IPS-18c (cell line): ENCODE measurements at regions not wholly inside any gene's neighbourhood (a gene's known extent, or its start where the extent isn't known, plus 50 kb on each side); places are given as distances from the start of the nearest gene placed in this dataset.

ENCODE experiments used
- H3K4me3 ChIP-seq: 2 replicates; pipeline ENCODE4 v1.7.0; 2013; ENCODE audit warnings: low read depth, mild to moderate bottlenecking, low read length, moderate library complexity; ENCODE audit not compliant: insufficient read depth
- H3K9me3 ChIP-seq: one replicate; pipeline ENCODE4 v1.6.1; 2013; ENCODE audit warnings: mild to moderate bottlenecking, low read length, moderate library complexity; ENCODE audit not compliant: control insufficient read depth, insufficient read depth

DNA sequence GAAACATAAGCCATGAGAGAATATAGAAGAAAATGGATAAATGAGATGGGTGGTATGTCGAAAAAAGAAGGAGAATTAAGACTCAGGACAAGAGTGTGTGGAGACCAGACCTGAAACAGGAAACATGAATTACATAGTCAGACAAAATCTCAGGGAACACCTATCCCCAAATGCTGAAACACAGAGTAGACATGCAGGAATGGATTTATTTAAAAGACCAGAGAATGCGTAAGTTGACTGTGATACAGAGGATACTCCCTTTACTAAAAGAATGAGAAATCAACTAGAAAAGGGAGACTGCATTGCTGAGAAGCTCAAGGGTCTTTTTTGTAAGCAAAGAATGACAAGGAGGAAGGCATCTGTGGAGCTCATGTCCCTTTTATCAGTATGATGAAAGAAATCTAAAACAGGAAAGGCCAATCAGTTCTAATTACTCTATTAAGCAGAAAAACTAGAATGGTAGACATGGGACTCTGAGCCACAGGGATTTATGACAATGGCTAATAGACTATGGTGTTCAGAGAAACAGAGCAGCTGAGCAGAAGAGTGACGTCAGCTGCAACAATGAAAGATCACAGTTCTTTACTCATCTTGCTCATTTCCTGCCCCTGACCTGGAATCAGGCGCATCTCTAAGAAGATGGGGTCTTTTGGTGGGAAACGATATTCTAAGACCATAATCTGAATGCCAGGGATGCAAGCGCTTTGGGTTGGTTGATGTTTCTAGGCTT, 138.9 kb upstream of the DHRS4 start:
- H3K9me3 ChIP-seq = no peaks in the 10 kb centered on the region
- no peak overlapping the region for H3K4me3 ChIP-seq

DNA sequence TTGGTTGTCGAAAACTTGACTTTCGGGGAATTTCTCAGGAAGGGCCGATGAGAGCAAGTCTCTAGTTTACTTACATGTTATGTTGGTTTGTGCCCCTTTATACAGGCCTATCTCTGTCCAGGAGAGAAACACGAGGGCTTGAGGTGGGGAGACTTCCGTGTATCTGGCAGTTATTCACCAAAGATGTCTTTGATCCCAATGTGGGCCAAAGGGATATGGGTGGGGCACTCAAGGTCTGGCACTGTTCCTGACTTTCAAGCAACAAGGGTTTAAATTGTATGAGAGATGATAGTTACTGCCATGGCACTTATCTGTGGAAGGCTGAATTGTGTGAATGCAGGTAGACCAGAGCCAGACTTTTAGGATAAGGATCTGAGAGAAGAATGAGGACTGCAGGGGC, 137.2 kb upstream of the DHRS4 start:
- no peak overlapping the region for H3K4me3 ChIP-seq
- no peaks in the 10 kb centered on the region for H3K9me3 ChIP-seq

GRCh38 chr14:23817164-23817767, 136.3 kb upstream of the DHRS4 start:
- no peaks in the 10 kb centered on the region for H3K9me3 ChIP-seq
- no peak overlapping the region for H3K4me3 ChIP-seq

DNA sequence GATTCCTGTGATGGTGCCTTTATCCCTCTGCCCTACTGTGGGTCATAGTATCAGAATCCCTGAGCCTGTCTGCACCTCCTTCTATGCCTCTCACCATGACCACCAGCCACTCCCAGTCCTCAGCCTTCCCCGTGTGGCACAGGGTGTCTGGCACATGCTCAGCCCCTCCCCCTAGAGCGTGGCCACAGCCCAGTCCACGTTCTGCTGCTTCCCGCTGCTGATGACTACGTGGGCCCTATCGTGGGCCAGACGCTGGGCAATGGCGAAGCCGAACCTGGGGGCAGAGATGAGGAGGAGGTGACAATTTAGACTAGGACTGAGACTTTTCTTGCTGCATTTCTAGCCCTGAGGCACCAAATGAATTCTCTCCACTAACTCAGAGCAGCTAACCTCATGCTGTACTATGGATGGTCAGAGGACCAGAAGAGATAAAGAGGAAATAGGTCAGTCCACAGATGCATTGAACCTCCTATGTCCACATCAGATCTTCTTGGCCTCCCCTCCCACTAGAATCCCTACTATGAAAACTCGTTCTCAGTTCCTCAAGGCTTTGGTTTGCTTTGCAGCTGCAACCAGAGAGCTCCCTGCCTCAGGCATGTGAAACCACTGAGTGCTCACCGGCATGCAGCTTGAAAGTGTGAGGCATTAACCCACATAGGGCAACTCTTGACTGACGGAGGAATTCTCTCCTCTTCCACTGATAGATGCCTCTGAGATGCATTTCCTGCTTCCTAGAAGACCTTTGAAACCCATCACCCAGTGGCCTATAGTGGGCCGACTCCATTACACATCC, 126.3 kb upstream of the DHRS4 start:
- Histone ChIP-seq H3K9me3 (no peaks in the 10 kb centered on the region), H3K4me3 (no peak overlapping the region)

GRCh38 chr14:23828001-23828400, 125.6 kb upstream of the DHRS4 start:
- Histone ChIP-seq H3K9me3 (no peaks in the 10 kb centered on the region), H3K4me3 (no peak overlapping the region)

GRCh38 chr14:23828616-23829015, 125.0 kb upstream of the DHRS4 start:
- H3K4me3 ChIP-seq = no peak overlapping the region
- no peaks in the 10 kb centered on the region for H3K9me3 ChIP-seq

DNA sequence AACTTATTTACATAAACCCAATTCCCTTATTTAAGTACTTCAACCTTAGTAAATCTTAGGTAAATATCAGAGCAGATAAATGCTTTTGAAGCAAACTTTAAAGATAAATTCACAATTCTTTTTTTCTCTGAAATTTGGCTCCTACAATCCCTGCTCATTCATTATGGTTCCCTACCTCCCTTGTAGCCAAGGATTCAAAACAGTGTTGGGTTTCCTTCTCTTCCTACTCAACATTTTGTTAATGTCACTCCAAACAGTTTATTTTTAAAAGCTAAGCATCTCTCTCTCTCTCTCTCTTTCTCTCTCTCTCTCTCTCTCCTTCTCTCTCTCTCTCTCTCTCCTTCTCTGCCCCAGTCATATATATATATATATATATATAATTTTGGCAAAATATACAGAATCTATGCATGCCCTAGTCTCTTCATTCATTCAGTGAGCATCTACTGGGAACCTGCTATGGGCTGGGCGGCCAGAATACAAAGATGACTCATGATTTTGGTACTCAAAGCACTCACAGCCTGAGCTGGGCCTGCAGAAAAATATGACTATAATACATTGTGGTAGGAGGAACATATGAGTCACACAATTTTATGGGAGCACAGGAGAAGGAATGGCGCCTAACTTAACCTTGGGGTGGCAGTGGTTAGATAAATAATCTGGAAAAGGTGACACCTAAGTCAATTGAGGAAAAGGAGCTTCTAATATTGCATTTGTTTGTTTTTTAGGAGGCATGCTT, 123.7 kb upstream of the DHRS4 start:
- no peaks in the 10 kb centered on the region for H3K9me3 ChIP-seq
- H3K4me3 ChIP-seq = no peak overlapping the region

GRCh38 chr14:23831596-23831995, 122.0 kb upstream of the DHRS4 start:
- Histone ChIP-seq H3K4me3 (no peak overlapping the region), H3K9me3 (no peaks in the 10 kb centered on the region)

DNA sequence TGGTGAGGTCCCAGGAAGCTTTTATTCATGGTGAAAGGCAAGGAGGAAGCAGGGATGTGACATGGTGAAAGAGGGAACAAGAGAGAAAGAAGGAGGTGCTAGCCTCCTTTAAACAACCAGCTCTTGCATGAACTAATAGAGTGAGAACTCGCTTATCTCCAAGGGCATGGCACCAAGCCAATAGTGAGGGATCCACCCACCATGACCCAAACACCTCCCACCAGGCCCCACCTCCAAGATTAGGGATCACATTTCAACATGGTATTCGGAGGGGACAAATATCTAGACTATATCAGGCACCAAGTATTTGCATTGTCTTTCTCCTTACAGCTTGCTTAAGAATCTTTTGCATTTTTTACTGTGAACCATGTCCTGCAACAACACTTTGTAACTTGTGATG, 91.9 kb upstream of the DHRS4 start:
- no peaks in the 10 kb centered on the region for H3K9me3 ChIP-seq
- H3K4me3 ChIP-seq = no peak overlapping the region

GRCh38 chr14:23862513-23862912, 91.1 kb upstream of the DHRS4 start:
- H3K4me3 ChIP-seq = no peak overlapping the region
- H3K9me3 ChIP-seq = no peaks in the 10 kb centered on the region

DNA sequence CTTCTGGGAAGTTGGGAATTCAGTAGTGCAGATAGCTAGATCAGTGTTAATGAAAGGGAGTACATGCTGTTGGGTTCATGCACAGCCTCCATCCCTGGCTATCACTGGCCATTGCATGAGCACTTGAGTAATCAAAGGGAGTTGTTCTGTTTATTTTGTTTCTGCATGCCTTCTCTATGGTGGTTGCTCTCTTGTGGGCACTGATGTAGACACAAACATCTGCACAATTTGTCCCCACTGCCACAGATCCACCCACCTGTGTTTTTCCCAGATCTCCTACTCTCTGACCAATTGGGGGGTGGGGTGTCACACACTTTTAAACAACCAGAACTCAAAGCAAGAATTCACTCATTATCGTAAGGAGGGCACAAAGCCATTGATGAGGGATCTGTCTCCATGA, 89.7 kb upstream of the DHRS4 start:
- Histone ChIP-seq H3K9me3 (no peaks in the 10 kb centered on the region), H3K4me3 (no peak overlapping the region)

- Histone ChIP-seq H3K4me3 (no peak overlapping the region), H3K9me3 (no peaks in the 10 kb centered on the region)
Observed at GRCh38 chr14:23864259-23864658, 89.3 kb upstream of the DHRS4 start.

GRCh38 chr14:23864861-23865260, 88.7 kb upstream of the DHRS4 start:
- no peaks in the 10 kb centered on the region for H3K9me3 ChIP-seq
- no peak overlapping the region for H3K4me3 ChIP-seq

DNA sequence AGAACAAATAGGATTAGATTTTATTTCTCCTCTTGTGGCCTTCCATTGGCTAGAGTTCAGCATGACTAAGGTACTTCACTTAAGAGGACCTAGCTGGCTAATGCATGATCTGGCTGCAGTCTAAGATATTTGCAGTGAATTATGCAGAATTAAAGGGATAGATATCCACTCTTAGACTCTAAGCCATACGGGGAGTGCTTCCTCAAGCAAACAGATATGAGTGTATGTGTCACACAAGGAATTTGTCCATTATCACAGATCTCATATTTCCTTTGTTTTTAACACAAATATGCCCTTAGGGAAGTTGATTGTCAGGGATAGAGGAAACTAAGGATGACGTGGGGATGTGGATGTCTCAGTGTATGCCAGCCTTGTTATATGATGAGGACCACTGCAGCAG, 88.1 kb upstream of the DHRS4 start:
- Histone ChIP-seq H3K9me3 (no peaks in the 10 kb centered on the region), H3K4me3 (no peak overlapping the region)

- no peaks in the 10 kb centered on the region for H3K9me3 ChIP-seq
- H3K4me3 ChIP-seq = no peak overlapping the region
Observed at GRCh38 chr14:23866269-23866668, 87.3 kb upstream of the DHRS4 start.

DNA sequence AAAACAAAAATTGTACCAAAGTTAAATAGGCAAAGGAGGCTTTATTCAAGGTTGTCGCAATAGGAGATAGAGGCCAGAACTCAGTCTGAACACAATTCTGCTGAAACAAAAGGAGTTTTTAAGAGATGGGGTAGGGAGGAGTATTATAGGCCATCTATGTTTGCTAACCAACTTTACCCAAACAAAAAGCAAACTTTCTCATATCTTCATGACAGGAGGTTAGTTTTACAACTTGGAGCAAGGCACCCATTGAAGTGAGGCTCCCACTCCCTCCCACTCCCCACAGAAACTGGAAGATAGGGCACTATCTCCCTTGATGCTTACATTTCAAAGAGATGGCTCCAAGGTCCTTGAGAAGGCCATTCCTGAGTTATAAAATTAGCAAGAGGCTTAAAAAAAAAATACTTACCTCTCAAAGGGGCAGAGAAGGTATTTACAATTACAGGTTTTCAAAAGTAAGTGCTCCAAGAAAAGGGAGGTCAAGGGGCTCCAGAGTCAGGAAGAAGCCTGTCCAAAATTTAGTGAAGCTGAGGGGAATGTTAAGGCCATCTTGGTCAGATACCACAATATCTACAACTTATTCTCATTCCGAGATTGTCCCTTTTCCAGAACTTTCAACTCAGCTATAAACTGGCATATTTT, 84.4 kb upstream of the DHRS4 start:
- H3K4me3 ChIP-seq = no peak overlapping the region
- no peaks in the 10 kb centered on the region for H3K9me3 ChIP-seq

GRCh38 chr14:23876160-23876750, 77.3 kb upstream of the DHRS4 start:
- Histone ChIP-seq H3K9me3 (no peaks in the 10 kb centered on the region), H3K4me3 (no peak overlapping the region)
